Spleen (tissue), 11 donors: ENCODE measurements at regions not wholly inside any gene's neighbourhood (a gene's known extent, or its start where the extent isn't known, plus 50 kb on each side); places are given as distances from the start of the nearest gene placed in this dataset.

Experiments used
- DNase-seq: peaks from one replicate; pipeline ENCODE4 v3.0.0-alpha.2; 2020
- H3K27ac ChIP-seq, 8 donors: fragments of 200-600 bp; sonication (generic) in 7 of 8; 1 replicate in 4 of 8; 2 replicates in 4 of 8; pipeline versions ENCODE4 v1.5.0 to v1.8.0; 2016 to 2021; ENCODE audit warnings: inconsistent platforms in 4 of 8, mild to moderate bottlenecking in 4 of 8, moderate library complexity in 1 of 8
- H3K27me3 ChIP-seq, 7 donors: fragments of 200-600 bp; sonication (generic) in 6 of 7; replicated peaks in 1 of 7; 1 replicate in 4 of 7; 2 replicates in 3 of 7; pipeline versions ENCODE4 v1.5.0 to v1.8.0; 2016 to 2021; ENCODE audit warnings: inconsistent platforms in 3 of 7, mild to moderate bottlenecking in 1 of 7
- H3K36me3 ChIP-seq, 6 donors: fragments of 200-600 bp; sonication (generic) in 5 of 6; 1 replicate in 4 of 6; 2 replicates in 2 of 6; pipeline versions ENCODE4 v1.5.0 to v1.8.0; 2016 to 2021; ENCODE audit warnings: inconsistent platforms in 2 of 6
- H3K4me1 ChIP-seq, 6 donors: fragments of 200-600 bp; sonication (generic) in 5 of 6; 1 replicate in 3 of 6; 2 replicates in 3 of 6; pipeline versions ENCODE4 v1.5.0 to v1.8.0; 2016 to 2021; ENCODE audit warnings: inconsistent platforms in 3 of 6
- H3K4me3 ChIP-seq, 8 donors: fragments of 200-600 bp; sonication (generic) in 7 of 8; 1 replicate in 4 of 8; 2 replicates in 4 of 8; pipeline versions ENCODE4 v1.5.0 to v1.8.0; 2016 to 2021; ENCODE audit warnings: inconsistent platforms in 4 of 8, mild to moderate bottlenecking in 4 of 8, moderate library complexity in 2 of 8
- H3K9me3 ChIP-seq, 8 donors: fragments of 200-600 bp; sonication (generic) in 7 of 8; 1 replicate in 4 of 8; 2 replicates in 4 of 8; pipeline versions ENCODE4 v1.5.0 to v1.8.0; 2016 to 2021; ENCODE audit warnings: inconsistent platforms in 4 of 8
- POLR2A ChIP-seq, 3 donors: fragments of 450-650 bp; IDR thresholded peaks; one replicate each; pipeline ENCODE4 v1.5.1; 2017; ENCODE audit warnings: antibody characterized with exemption in 3 of 3, mild to moderate bottlenecking in 1 of 3
- POLR2AphosphoS5 ChIP-seq, 3 donors: sonication (generic); formaldehyde crosslinking; IDR thresholded peaks; one replicate each; pipeline ENCODE4 v1.5.1; 2017; ENCODE audit warnings: antibody characterized with exemption in 3 of 3
- WGBS, 5 donors: extraction: QIAGEN DNeasy Blood & Tissue Kit in 3 of 5; methylation state at CpG; one replicate each; pipeline versions ENCODE4 v1.1.5 to v1.1.7; 2013 to 2018; 5-methylcytosine and 5-hydroxymethylcytosine counted together
- intact Hi-C: fragments of 100-400 bp; cut with DNase I; formaldehyde crosslinking; loops from one replicate; pipeline ENCODE4 v1.15.0; 2023; ENCODE audit warnings: low total_unique reads
- TF ChIP-seq, protein P1 (sequence below), 11 experiments: fragments of 200-600 bp in 7 of 11; fragments of 450-650 bp in 4 of 11; sonication (generic) in 4 of 11; IDR thresholded peaks in 8 of 11; conservative IDR thresholded peaks in 3 of 11; 1 replicate in 7 of 11; 2 replicates in 4 of 11; pipeline versions ENCODE4 v1.4.0 to v1.8.0; 2016 to 2021; ENCODE audit warnings: antibody characterized with exemption in 11 of 11, inconsistent platforms in 4 of 11, mild to moderate bottlenecking in 1 of 11
- donor health status: healthy with polysubstance abuse.
- donor health status: DM: no; HTN: no; CAD: no; lungs with moderate emphysema.
- donor health status: DM: no; HTN: no; CAD: no.
- donor health status: Bipolar disorder and iron deficiency.
- donor health status: healthy.
- donor health status: DM: no; HTN: no; CAD: no.
- donor health status: DM: yes; HTN: yes; CAD: no.

DNA sequence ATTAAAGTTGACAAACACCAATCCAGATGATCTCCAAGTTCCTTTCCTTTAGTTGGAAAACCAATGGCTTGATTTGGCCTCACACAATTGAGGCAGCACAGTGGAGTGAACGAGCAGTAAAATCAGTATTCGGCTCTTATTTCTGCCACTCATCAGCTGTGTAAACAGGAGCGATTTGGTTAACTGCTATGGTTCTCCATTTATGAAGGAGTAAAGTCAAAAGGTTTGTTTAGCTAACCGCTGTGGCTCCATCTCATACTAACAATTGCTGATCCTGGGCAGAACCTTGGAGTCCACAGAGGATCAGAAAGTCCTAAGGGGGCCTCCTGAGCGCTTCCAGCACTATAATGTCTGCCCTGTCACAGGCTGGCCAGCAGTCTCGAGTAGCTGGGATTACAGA is 54.5 kb upstream of the EXOC1L start:
- Histone ChIP-seq H3K36me3 (no peaks in the 10 kb centered on the region), H3K4me3 (no peak overlapping the region), H3K9me3 (no peaks in the 10 kb centered on the region), H3K4me1 (no peaks in the 10 kb centered on the region), H3K27me3 (peaks cover 0 to 5% (median 0%) of the 10 kb centered on the region in 7 donors), H3K27ac (no peak overlapping the region)
- WGBS, 5 donors, result 74 to 91% (median 85%) methylated on average over 6 of the region's 6 CpGs
- intact Hi-C loops, result no loop called here
- no peak for DNase-seq
- TF ChIP-seq, protein P1, sequence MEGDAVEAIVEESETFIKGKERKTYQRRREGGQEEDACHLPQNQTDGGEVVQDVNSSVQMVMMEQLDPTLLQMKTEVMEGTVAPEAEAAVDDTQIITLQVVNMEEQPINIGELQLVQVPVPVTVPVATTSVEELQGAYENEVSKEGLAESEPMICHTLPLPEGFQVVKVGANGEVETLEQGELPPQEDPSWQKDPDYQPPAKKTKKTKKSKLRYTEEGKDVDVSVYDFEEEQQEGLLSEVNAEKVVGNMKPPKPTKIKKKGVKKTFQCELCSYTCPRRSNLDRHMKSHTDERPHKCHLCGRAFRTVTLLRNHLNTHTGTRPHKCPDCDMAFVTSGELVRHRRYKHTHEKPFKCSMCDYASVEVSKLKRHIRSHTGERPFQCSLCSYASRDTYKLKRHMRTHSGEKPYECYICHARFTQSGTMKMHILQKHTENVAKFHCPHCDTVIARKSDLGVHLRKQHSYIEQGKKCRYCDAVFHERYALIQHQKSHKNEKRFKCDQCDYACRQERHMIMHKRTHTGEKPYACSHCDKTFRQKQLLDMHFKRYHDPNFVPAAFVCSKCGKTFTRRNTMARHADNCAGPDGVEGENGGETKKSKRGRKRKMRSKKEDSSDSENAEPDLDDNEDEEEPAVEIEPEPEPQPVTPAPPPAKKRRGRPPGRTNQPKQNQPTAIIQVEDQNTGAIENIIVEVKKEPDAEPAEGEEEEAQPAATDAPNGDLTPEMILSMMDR (IDR thresholded peaks at IDR 0.05 in 8 of 11, conservative IDR thresholded peaks at IDR 0.05 in 3 of 11), result no peak
- TF ChIP-seq POLR2AphosphoS5 (IDR thresholded peaks at IDR 0.05), result no peak
- no peak for TF ChIP-seq POLR2A (IDR thresholded peaks at IDR 0.05)

DNA sequence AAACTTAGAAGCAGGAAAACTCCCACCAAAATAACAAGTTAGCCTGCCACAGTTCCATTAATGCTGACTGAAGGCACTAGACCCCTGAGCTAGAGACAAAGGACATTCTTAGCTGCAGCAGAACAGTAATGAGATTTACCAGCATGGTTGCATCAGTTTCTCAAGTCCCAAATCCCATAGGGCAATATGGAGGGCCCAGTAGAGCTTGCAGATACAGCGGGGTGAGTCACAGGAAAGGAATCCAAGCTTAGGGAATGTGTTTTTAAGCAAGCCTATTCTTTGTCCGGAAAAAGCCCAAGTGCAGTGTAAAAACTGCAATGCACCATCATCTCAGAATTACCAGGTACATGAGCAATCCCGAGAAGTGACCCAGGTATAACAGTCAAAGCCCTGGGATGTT is 51.3 kb upstream of the EXOC1L start:
- Histone ChIP-seq H3K4me3 (no peak overlapping the region), H3K4me1 (no peaks in the 10 kb centered on the region), H3K9me3 (no peaks in the 10 kb centered on the region), H3K27ac (no peak overlapping the region), H3K36me3 (no peaks in the 10 kb centered on the region), H3K27me3 (peaks cover 0 to 7% (median 0%) of the 10 kb centered on the region in 7 donors)
- no peak for DNase-seq
- intact Hi-C loops, result no loop called here
- no peak for TF ChIP-seq POLR2AphosphoS5 (IDR thresholded peaks at IDR 0.05)
- no peak for TF ChIP-seq POLR2A (IDR thresholded peaks at IDR 0.05)
- TF ChIP-seq, protein P1 (IDR thresholded peaks at IDR 0.05 in 8 of 11, conservative IDR thresholded peaks at IDR 0.05 in 3 of 11), result no peak
- WGBS, 5 donors, result 86 to 95% (median 93%) methylated on average over 3 of the region's 3 CpGs
